ENCODE measurements at regions not wholly inside any gene's neighbourhood (a gene's known extent, or its start where the extent isn't known, plus 50 kb on each side); places are given as distances from the start of the nearest gene placed in this dataset.

- no peak for TF ChIP-seq CTCF (IDR thresholded peaks at IDR 0.05; ENCODE audit: low read depth, low read length)
These were observed 593.7 kb upstream of the CHAC2 start for GRCh38 chr2:53173698-53174455.

GRCh38 chr2:53173091-53173490, 594.5 kb upstream of the CHAC2 start:
- no peak for TF ChIP-seq CTCF (IDR thresholded peaks at IDR 0.05; ENCODE audit: low read depth, low read length)
- no peak overlapping the region for H3K4me3 ChIP-seq (ENCODE audit: low read depth, low read length)

More at GRCh38 chr2:53173698-53174455, 593.7 kb upstream of the CHAC2 start:
- H3K4me3 ChIP-seq (ENCODE audit: low read depth, low read length), result no peak overlapping the region

- H3K4me3 ChIP-seq (ENCODE audit: low read depth, low read length), result no peak overlapping the region
- no peak for TF ChIP-seq CTCF (IDR thresholded peaks at IDR 0.05; ENCODE audit: low read depth, low read length)
These were observed 597.1 kb upstream of the CHAC2 start for GRCh38 chr2:53170466-53170865.

- no peak for TF ChIP-seq CTCF (IDR thresholded peaks at IDR 0.05; ENCODE audit: low read depth, low read length)
- H3K4me3 ChIP-seq (ENCODE audit: low read depth, low read length), result no peak overlapping the region
These were observed 600.4 kb upstream of the CHAC2 start for GRCh38 chr2:53167227-53167626.

GRCh38 chr2:53150146-53150545, 617.5 kb upstream of the CHAC2 start:
- H3K4me3 ChIP-seq (ENCODE audit: low read depth, low read length), result no peak overlapping the region
- TF ChIP-seq CTCF (IDR thresholded peaks at IDR 0.05; ENCODE audit: low read depth, low read length), result no peak

- no peak overlapping the region for H3K4me3 ChIP-seq (ENCODE audit: low read depth, low read length)
- TF ChIP-seq CTCF (IDR thresholded peaks at IDR 0.05; ENCODE audit: low read depth, low read length), result no peak
These were observed 619.4 kb upstream of the CHAC2 start for GRCh38 chr2:53148221-53148620.

GRCh38 chr2:53131416-53131815, 636.2 kb upstream of the CHAC2 start:
- TF ChIP-seq CTCF (IDR thresholded peaks at IDR 0.05; ENCODE audit: low read depth, low read length), result no peak
- H3K4me3 ChIP-seq (ENCODE audit: low read depth, low read length), result no peak overlapping the region
